Erythroblast (primary cell): ENCODE measurements at regions not wholly inside any gene's neighbourhood (a gene's known extent, or its start where the extent isn't known, plus 50 kb on each side); places are given as distances from the start of the nearest gene placed in this dataset.

Source experiments
- GATA1 ChIP-seq: IDR thresholded peaks from 2 replicates; pipeline ENCODE4 v1.6.1; 2011; ENCODE audit warnings: low read depth, mild to moderate bottlenecking, control low read depth, low read length, moderate library complexity
- POLR2A ChIP-seq: IDR thresholded peaks from 2 replicates; pipeline ENCODE4 v1.6.1; 2011; ENCODE audit warnings: mild to moderate bottlenecking, low read length

DNA sequence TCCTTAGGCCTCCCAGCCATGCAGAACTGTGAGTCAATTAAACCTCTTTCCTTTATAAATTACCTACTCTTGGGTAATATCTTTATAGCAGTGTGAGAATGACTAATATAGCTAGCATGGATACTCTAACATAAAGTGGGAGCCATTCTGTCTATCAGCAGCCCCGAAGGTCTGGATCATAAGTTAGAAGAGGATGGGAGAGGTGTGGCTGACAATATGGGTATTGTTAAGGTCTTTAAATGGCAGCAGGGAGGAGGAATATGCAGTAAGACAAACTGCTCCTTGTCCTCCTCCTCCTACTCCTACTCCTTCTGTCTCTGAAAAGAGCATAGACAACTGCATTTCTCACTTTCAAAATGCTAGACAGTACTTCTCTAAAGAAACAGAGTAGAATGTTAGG, 214.0 kb upstream of the C1orf87 start:
- no peak for TF ChIP-seq POLR2A
- no peak for TF ChIP-seq GATA1
